Dendritic cell treated with granulocyte-macrophage colony-stimulating factor and Interleukin-4, amounts not matched to agents 40 ng/mL and 50 ng/mL, for 4 days (primary cell): ENCODE measurements at regions not wholly inside any gene's neighbourhood (a gene's known extent, or its start where the extent isn't known, plus 50 kb on each side); places are given as distances from the start of the nearest gene placed in this dataset.
"Not testable (repeated sequence)": the region's sequence is repeated elsewhere in the genome, so short reads cannot be mapped to it uniquely, and the experiment has no call there.

Experiments used
- H3K27ac Mint-ChIP-seq: one replicate; pipeline ENCODE4 v1.8.0; 2022; ENCODE audit warnings: mild to moderate bottlenecking, mixed read lengths
- H3K27me3 Mint-ChIP-seq: one replicate; pipeline ENCODE4 v1.8.0; 2022; ENCODE audit warnings: mild to moderate bottlenecking, mixed read lengths
- H3K36me3 Mint-ChIP-seq: one replicate; pipeline ENCODE4 v1.8.0; 2022; ENCODE audit warnings: low read depth, mixed read lengths
- H3K4me1 Mint-ChIP-seq: one replicate; pipeline ENCODE4 v1.8.0; 2022; ENCODE audit warnings: low read depth, mixed read lengths
- H3K4me3 Mint-ChIP-seq: one replicate; pipeline ENCODE4 v1.8.0; 2022; ENCODE audit warnings: mild to moderate bottlenecking, moderate library complexity, mixed read lengths
- H3K9me3 Mint-ChIP-seq: one replicate; pipeline ENCODE4 v1.8.0; 2022; ENCODE audit warnings: mixed read lengths
- intact Hi-C: fragments of 100-400 bp; cut with micrococcal nuclease; formaldehyde crosslinking; loops from one replicate; pipeline ENCODE4 v1.15.0; 2022

DNA sequence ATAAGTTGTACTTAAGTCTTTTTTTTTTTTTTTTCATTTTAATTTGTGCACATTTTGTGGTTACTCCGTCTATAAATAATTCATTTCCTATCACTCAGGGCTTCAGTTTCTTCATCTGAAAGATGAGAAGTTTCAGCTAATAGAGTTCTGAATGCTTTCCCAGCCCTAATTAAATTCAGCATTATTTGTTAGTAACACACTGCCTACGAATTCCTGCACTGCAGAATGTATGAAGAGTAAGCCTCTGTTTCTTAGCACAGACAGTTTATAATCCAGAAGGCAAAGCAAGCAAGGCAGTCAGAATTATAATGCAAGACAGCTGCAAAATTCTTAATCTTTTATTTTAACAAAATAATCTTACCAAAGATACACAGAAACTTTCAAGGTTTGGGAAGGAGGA, 138.0 kb upstream of the GHR start:
- Mint-ChIP-seq H3K36me3 (no peaks in the 10 kb centered on the region), H3K9me3 (peaks cover 7% of the 10 kb centered on the region), H3K27me3 (no peaks in the 10 kb centered on the region), H3K4me3 (no peak overlapping the region), H3K4me1 (no peaks in the 10 kb centered on the region), H3K27ac (no peak overlapping the region)
- intact Hi-C loops, result no loop called here

DNA sequence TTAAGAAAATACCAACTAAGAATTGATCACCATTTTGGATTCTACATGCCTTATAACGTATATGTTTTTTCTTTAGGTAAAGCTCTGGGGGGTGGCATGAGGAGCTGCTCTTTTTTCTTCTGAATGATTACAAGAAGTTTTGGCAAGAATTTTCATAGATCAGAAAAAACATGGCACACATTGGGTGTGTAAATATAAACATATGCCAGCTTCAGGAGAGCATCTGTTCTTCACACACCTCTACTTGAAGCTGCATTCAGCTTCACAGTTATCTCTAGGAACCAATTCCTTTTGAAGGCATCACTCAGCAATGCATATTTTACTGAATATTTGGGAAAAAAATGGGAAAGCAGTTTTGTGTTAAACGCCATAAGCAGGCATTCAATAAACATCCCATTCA, 122.7 kb upstream of the GHR start:
- no peak overlapping the region for H3K4me3 Mint-ChIP-seq
- H3K27ac Mint-ChIP-seq, result no peak overlapping the region
- intact Hi-C loops, result no loop called here
- no peaks in the 10 kb centered on the region for H3K36me3 Mint-ChIP-seq
- H3K9me3 Mint-ChIP-seq, result peaks cover 14% of the 10 kb centered on the region
- H3K27me3 Mint-ChIP-seq, result no peaks in the 10 kb centered on the region
- H3K4me1 Mint-ChIP-seq, result no peaks in the 10 kb centered on the region

DNA sequence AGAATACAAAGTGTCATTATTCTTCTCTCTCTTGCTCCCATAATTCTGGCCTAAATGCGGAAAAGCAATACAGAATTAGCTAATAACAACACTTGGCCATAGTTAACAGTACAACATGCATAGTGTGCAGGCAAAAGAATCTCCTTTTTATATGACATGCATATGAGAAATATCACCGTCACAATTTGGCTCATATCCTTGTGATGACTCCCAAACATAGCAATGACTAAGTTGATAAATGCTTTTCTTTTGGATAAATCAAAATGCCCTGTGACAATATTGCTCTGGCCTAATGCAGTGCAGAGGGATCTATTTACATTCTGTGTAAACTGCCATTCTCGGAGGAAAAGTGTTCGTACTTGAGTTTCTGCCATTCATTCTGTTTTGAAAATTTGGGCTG, 121.9 kb upstream of the GHR start:
- H3K36me3 Mint-ChIP-seq, result no peaks in the 10 kb centered on the region
- H3K27ac Mint-ChIP-seq, result no peak overlapping the region
- no peak overlapping the region for H3K4me3 Mint-ChIP-seq
- intact Hi-C loops, result no loop called here
- no peaks in the 10 kb centered on the region for H3K27me3 Mint-ChIP-seq
- H3K9me3 Mint-ChIP-seq, result peaks cover 8% of the 10 kb centered on the region
- H3K4me1 Mint-ChIP-seq, result no peaks in the 10 kb centered on the region

DNA sequence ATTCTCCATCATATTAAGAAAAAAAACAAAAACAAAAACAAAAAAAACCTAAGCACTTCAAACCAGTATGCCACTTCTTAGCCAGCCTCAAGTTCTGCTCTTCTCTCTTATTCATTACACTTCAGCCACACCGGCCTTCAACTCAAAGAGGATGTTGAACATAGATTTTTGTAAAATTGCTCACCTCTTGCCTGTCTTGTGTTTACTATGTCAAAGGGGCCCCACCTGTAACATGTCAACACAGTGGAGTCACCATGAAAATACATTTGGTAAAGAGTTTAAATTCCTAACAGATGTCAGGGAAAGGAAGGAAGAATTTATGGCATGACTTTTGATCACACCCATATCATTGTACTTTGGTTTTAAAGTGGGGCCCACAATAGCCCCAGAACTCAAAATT, 121.1 kb upstream of the GHR start:
- Mint-ChIP-seq H3K36me3 (no peaks in the 10 kb centered on the region), H3K4me1 (no peaks in the 10 kb centered on the region), H3K4me3 (no peak overlapping the region), H3K27me3 (no peaks in the 10 kb centered on the region), H3K27ac (no peak overlapping the region), H3K9me3 (no peaks in the 10 kb centered on the region)
- intact Hi-C loops, result no loop called here

DNA sequence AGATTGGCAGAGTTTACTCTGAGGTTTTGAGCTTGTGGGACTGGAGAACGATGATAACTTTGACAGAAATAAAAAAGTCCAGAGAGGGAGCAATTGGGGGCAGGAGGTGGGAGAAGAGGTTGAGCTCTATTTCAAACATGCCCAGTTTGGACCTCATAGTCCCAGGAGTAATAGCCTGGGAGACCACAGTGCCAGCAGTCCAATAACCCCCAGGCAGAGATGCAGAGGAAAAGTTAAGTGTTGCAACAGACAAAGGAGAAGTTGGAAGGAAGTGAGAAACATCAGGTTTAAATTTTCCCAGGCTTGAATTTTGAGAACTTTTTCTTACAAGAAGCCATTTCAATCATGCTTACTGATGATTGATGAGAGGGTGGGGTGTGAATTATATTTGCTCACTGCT, 117.0 kb upstream of the GHR start:
- H3K27me3 Mint-ChIP-seq, result no peaks in the 10 kb centered on the region

DNA sequence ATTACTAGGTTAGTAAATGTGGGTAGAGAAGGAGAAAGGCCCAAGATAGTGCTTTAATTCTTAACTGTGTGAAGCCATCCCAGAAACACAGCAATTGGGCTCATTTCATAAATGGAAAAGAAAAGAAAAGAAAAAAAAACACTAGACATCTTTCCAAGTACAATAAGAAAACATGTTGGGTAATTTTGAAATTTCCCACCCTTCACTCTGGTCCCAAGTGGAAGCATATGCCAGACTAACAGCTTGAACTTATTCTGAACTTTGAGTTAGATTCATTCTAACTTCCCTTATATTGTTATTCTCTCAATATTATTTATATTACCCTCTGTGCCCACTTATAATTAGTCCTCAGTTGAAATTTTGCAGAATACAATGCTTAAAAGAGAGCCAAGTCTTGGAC, 113.4 kb upstream of the GHR start:
- no peak overlapping the region for H3K27ac Mint-ChIP-seq
- no peaks in the 10 kb centered on the region for H3K4me1 Mint-ChIP-seq
- intact Hi-C loops, result no loop called here
- no peak overlapping the region for H3K4me3 Mint-ChIP-seq
- no peaks in the 10 kb centered on the region for H3K36me3 Mint-ChIP-seq
- no peaks in the 10 kb centered on the region for H3K9me3 Mint-ChIP-seq
- H3K27me3 Mint-ChIP-seq, result no peaks in the 10 kb centered on the region

More for the DNA sequence above, 117.0 kb upstream of the GHR start:
- H3K36me3 Mint-ChIP-seq, result no peaks in the 10 kb centered on the region
- H3K4me1 Mint-ChIP-seq, result no peaks in the 10 kb centered on the region
- intact Hi-C loops, result no loop called here
- no peaks in the 10 kb centered on the region for H3K9me3 Mint-ChIP-seq
- H3K27ac Mint-ChIP-seq, result no peak overlapping the region
- no peak overlapping the region for H3K4me3 Mint-ChIP-seq

DNA sequence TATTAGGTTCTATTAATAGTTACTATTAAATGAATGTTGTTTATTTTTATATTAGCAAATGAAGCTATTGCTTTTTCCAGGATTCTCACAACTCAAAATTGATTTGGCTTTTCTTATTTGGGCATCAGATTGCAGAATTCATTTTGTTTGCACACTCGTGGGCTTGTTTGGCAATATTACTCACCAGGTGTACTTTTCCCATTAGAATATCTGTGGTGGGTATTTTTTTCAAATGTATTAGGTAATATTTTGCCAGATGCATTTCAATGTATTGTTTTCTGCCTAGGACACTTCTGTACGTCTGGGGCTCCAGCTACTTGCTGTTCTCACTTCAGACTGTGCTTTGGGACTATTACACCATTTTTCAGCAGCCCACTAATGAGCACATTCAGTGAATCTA, 108.0 kb upstream of the GHR start:
- Mint-ChIP-seq H3K27me3 (no peaks in the 10 kb centered on the region), H3K4me1 (no peaks in the 10 kb centered on the region), H3K4me3 (no peak overlapping the region), H3K27ac (no peak overlapping the region), H3K36me3 (no peaks in the 10 kb centered on the region), H3K9me3 (peaks cover 47% of the 10 kb centered on the region)
- intact Hi-C loops, result no loop called here

DNA sequence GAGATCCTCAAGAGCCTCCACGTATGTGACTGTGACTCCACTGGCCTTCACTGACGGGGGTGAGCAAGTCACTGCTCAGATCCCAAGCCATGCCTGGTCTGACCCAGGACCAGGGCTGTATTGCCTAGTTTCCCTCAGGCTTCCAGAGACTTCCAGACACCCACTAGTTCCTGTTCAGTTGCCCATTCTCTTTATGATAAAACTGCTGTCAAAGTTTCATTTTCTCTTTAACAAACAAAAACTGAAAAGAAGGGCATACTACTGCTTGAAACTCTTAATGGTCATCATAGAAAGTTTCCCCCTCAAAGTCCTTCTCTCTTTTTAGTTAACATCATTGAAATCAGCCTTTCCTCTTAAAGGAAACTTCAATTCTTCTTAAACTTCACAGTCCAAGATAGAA, 105.7 kb upstream of the GHR start:
- intact Hi-C loops, result no loop called here
- Mint-ChIP-seq H3K27me3 (no peaks in the 10 kb centered on the region), H3K9me3 (peaks cover 67% of the 10 kb centered on the region), H3K36me3 (no peaks in the 10 kb centered on the region), H3K4me3 (no peak overlapping the region), H3K4me1 (no peaks in the 10 kb centered on the region), H3K27ac (no peak overlapping the region)

DNA sequence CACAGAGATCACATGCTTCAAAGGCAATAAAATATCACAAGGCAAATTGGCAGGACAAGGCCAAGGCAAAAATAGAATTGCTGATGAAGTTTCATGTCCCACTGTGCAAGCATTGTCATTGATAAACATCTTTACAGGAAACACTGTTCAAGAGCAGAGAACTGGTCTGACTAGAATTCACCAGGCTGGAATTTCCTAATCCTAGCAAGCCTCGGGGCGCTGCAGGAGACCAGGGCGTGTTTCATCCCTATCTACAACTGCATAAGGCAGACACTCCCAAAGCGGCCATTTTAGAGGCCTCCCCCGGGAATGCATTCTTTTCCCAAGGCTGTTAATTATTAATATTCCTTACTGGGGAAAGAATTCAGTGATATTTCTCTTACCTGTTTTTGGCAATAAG, 103.7 kb upstream of the GHR start:
- H3K4me3 Mint-ChIP-seq, intact Hi-C loops, H3K36me3 Mint-ChIP-seq, H3K27me3 Mint-ChIP-seq, H3K27ac Mint-ChIP-seq, H3K4me1 Mint-ChIP-seq: not testable (repeated sequence)
- H3K9me3 Mint-ChIP-seq, result peaks cover 80% of the 10 kb centered on the region

DNA sequence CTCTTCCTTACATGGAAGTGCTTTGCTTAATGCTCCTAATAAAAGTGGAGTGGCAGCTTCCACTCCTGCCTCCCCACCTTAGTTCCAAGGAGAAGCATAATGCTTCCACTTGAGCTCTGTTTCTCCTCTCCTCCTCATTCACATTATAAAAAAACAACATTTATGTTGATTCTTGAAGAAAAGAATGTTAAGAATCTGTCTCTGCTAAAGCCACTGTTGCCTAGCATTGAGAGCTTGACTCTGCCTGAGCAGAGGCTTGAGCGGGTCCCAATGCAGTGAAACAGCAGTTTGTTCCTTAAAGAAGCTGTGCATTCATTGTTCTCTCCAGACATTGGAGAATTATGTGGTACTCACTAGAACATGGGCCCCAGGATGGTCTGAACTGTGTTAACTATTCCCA, 101.5 kb upstream of the GHR start:
- no peaks in the 10 kb centered on the region for H3K4me1 Mint-ChIP-seq
- peaks cover 77% of the 10 kb centered on the region for H3K9me3 Mint-ChIP-seq
- intact Hi-C loops, result no loop called here
- H3K27ac Mint-ChIP-seq, result no peak overlapping the region
- no peaks in the 10 kb centered on the region for H3K27me3 Mint-ChIP-seq
- no peaks in the 10 kb centered on the region for H3K36me3 Mint-ChIP-seq
- H3K4me3 Mint-ChIP-seq, result no peak overlapping the region

DNA sequence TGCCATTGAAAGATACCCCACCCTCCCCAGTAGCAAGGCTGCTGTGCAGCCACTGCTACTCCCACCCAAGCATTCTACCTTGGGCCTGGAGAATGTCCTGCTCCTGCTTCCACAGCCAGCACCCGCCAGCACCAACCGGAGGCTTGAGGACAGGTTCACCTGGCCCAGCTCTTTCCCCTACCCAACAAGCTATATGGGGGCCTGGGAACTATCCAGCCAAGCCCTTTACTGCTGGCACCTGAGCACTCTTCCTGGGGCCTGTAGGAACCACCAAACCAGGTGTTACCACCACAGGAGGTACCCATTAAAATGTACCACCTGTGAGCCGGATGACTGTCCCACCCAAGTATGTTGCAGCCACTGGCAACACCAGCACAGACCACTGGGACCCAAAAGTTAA, 86.1 kb upstream of the GHR start:
- Mint-ChIP-seq H3K27me3 (no peaks in the 10 kb centered on the region), H3K36me3 (no peaks in the 10 kb centered on the region), H3K9me3 (peaks cover 67% of the 10 kb centered on the region), H3K4me3 (no peak overlapping the region), H3K4me1 (no peaks in the 10 kb centered on the region), H3K27ac (no peak overlapping the region)
- intact Hi-C loops, result no loop called here

DNA sequence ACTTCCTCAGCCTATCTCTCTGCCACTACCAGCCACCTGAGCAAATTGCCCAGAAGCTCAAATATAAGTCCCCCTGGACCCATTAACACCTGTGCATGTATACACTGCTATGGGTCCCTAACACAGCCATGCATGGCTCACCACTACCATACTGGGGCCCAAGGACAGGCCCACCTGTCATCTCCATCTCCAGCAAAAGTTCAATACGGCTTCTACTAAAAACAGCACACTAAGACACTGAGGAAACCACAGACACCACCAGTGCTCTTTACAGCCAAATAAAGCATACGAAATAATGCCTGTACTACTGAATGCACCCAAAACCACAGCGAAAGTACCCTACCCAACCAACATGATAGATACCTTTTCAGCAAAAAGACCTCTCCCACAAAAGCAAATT, 85.6 kb upstream of the GHR start:
- H3K27ac Mint-ChIP-seq, result no peak overlapping the region
- no peak overlapping the region for H3K4me3 Mint-ChIP-seq
- intact Hi-C loops, result no loop called here

DNA sequence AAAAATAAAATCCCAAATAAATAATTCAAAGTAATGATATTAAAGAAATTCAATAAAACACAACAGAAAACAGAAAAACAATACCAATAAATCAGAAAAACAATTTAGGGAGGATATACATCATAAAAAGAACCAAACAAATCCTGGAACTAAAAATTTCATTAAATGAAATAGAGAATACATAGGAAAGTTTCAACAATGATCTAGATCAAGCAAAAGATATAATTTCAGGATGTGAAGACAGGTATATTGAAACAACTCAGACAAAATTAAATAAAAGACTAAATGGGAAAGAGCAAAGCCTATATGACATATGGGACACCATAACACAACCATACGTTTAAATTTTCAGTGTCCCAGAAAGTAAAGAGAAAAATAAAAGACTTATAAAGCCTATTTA, 85.1 kb upstream of the GHR start:
- Mint-ChIP-seq H3K9me3 (peaks cover 72% of the 10 kb centered on the region), H3K27ac (no peak overlapping the region), H3K27me3 (no peaks in the 10 kb centered on the region), H3K4me3 (no peak overlapping the region), H3K36me3 (no peaks in the 10 kb centered on the region), H3K4me1 (no peaks in the 10 kb centered on the region)
- intact Hi-C loops, result no loop called here

More for the DNA sequence above, 85.6 kb upstream of the GHR start:
- Mint-ChIP-seq H3K27me3 (no peaks in the 10 kb centered on the region), H3K36me3 (no peaks in the 10 kb centered on the region), H3K4me1 (no peaks in the 10 kb centered on the region), H3K9me3 (peaks cover 71% of the 10 kb centered on the region)

DNA sequence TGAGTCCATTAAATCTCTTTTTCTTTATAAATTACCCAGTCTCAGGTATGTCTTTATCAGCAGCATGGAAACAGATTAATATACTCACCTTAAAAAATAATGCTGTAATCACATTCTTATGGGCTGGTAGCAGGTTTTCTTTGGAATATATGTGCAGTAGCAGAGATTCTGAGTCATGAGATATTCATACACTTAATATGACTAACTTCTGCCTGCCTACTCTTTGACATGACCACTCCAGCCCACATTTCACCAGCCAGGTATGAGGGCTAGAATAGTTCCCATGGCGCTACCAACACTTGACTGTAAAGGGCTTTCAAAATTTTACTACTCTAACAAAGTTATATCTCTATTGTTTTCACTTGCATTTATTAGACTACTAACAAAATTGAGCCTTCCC, 74.1 kb upstream of the GHR start:
- Mint-ChIP-seq H3K9me3 (peaks cover 26% of the 10 kb centered on the region), H3K36me3 (no peaks in the 10 kb centered on the region), H3K4me3 (no peak overlapping the region), H3K27me3 (no peaks in the 10 kb centered on the region), H3K4me1 (no peaks in the 10 kb centered on the region), H3K27ac (no peak overlapping the region)
- intact Hi-C loops, result no loop called here

DNA sequence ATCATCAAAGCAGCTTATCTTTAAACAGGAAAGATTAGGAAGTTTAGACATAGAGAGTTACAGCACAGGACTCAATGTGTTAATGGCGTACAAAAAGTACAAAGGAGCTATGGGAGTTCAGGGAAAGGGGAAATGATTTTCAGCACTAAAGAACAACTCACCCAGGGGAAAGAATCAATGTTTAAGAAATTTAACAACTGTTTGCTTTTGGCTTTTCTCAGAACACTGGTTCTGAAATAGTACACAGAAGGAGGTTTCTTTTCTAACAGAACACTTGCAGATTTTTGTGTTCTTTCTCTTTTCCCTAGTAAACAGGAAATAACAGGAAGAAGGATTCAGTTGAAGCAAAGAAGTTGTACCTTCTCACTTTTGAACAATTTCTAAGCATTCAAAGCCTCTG, 71.3 kb upstream of the GHR start:
- intact Hi-C loops, result no loop called here
- Mint-ChIP-seq H3K27me3 (no peaks in the 10 kb centered on the region), H3K9me3 (peaks cover 43% of the 10 kb centered on the region)

DNA sequence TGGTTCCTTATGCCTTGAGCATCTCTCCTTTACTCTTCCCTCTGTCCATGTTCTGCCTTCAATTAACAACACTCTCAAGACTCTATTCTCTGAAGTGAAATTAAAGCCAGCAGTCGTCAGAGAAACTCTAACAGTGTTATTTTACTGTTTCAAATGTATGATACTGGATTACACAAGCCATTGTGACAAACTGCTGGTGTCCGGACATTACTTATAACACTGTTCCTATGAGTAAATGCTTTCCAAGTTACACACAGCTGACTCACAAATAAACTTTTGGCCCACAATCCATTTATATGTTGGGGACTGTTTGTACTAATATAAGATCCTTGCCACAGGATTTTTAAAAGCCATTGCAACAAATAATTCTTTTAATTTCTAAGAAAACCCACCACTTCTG, 63.2 kb upstream of the GHR start:
- Mint-ChIP-seq H3K4me3 (no peak overlapping the region), H3K36me3 (no peaks in the 10 kb centered on the region), H3K27ac (no peak overlapping the region), H3K27me3 (no peaks in the 10 kb centered on the region), H3K4me1 (no peaks in the 10 kb centered on the region), H3K9me3 (peaks cover 10% of the 10 kb centered on the region)
- intact Hi-C loops, result no loop called here

More for the DNA sequence above, 71.3 kb upstream of the GHR start:
- Mint-ChIP-seq H3K27ac (no peak overlapping the region), H3K4me3 (no peak overlapping the region), H3K4me1 (no peaks in the 10 kb centered on the region), H3K36me3 (no peaks in the 10 kb centered on the region)
